ENCODE measurements at regions not wholly inside any gene's neighbourhood (a gene's known extent, or its start where the extent isn't known, plus 50 kb on each side); places are given as distances from the start of the nearest gene placed in this dataset.
"Not testable (repeated sequence)": the region's sequence is repeated elsewhere in the genome, so short reads cannot be mapped to it uniquely, and the experiment has no call there.

DNA sequence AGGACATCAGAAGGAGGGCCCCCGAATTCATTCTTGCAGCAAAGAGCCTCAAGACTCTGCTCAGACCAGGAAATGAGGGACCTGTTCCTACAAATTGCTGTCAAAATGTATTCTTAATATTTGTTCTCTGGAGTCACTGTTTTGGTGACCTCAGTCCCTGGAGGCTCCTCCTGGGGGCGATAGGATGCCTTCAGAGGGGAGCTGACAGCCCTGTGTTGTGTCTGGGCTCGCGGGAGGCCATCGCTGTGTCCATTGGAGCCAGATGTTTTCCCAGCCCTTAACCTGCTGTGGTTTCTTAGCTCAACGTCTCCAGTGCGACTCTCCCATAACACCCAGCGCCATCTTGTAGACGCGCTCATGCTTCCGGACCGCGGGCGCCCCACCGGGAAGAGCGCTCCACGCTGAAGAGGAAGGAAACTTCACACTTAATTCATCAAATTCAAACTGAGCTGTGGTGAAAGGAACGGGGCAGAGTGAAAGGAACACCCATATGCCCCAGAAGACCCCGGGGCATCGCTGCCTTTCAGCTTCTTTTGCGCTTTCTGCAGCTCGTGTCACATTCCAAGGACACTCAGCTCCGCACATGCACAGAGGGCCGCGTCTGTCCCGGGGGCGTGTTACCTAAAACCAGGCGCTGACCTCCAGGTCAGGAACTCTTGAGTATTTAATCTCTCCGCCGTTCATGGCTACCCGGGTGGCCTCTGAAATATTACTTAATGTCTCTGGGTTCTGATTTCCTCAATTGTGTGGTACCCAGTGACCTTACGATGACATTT is 112.3 kb upstream of the GDNF start:
- CTCF ChIA-PET = interaction anchor here (1.2 kb wide), 1 partner anchor 240 kb away, joined by 3 read pairs; no protein-coding TSS in a partner anchor
- DNase-seq (ENCODE audit: extremely low spot score) = no peak
- TF ChIP-seq, protein P1, sequence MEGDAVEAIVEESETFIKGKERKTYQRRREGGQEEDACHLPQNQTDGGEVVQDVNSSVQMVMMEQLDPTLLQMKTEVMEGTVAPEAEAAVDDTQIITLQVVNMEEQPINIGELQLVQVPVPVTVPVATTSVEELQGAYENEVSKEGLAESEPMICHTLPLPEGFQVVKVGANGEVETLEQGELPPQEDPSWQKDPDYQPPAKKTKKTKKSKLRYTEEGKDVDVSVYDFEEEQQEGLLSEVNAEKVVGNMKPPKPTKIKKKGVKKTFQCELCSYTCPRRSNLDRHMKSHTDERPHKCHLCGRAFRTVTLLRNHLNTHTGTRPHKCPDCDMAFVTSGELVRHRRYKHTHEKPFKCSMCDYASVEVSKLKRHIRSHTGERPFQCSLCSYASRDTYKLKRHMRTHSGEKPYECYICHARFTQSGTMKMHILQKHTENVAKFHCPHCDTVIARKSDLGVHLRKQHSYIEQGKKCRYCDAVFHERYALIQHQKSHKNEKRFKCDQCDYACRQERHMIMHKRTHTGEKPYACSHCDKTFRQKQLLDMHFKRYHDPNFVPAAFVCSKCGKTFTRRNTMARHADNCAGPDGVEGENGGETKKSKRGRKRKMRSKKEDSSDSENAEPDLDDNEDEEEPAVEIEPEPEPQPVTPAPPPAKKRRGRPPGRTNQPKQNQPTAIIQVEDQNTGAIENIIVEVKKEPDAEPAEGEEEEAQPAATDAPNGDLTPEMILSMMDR (IDR thresholded peaks at IDR 0.05; ENCODE audit: control extremely low read depth, extremely low read depth, low read depth, missing control alignments) = no peak
- POLR2A ChIA-PET = no interaction called here

DNA sequence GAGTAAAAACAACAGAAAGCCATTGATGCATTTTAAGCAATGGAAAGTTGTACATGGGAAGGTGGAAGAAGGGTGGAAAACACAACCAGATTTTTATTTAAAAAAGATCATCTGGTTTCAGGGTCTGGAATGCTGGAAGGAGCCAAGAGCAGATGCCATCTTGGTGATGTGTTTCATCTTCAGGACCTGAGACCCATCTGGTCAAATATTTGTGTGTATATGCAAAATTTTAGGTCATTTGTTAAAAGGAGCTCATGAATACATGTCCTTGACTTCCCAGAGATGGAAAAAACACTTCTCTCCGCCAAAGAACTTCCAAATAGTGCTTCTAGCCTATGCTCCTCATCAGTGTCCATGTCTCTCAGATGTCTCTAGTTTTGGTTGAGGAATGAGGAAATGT is 110.6 kb upstream of the GDNF start:
- TF ChIP-seq, protein P1 (IDR thresholded peaks at IDR 0.05; ENCODE audit: control extremely low read depth, extremely low read depth, low read depth, missing control alignments) = no peak
- ChIA-PET CTCF (interaction anchor here (0.9 to 1.3 kb wide), 2 partner anchors 13 to 19 kb away, joined by 3 to 4 read pairs; no protein-coding TSS in a partner anchor), POLR2A (no interaction called here)
- DNase-seq (ENCODE audit: extremely low spot score) = no peak

DNA sequence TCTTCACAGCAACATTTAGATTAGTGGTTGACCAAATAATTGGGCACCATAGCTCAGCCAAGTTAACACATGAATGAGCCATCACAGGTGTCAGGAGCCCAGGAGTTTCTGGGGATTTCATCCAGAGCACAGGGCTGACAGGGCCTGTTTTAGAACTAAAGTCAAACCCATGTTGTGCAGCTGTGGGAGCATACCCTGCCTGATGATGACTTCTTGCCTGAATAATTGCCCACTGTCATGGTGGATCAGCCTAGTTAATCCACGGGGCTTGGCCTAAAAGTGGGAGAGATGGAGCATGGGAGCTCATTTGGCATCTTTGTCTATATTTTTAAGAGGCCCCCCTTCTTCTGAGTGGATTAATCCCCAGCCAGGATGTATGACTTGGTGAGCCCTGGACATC is 105.6 kb upstream of the GDNF start:
- CTCF ChIA-PET = interaction anchor here (1.0 to 1.1 kb wide), 2 partner anchors 10 to 11 kb away, joined by 3 read pairs; no protein-coding TSS in a partner anchor
- POLR2A ChIA-PET = no interaction called here
- TF ChIP-seq, protein P1 (IDR thresholded peaks at IDR 0.05; ENCODE audit: control extremely low read depth, extremely low read depth, low read depth, missing control alignments) = no peak
- DNase-seq (ENCODE audit: extremely low spot score) = no peak

DNA sequence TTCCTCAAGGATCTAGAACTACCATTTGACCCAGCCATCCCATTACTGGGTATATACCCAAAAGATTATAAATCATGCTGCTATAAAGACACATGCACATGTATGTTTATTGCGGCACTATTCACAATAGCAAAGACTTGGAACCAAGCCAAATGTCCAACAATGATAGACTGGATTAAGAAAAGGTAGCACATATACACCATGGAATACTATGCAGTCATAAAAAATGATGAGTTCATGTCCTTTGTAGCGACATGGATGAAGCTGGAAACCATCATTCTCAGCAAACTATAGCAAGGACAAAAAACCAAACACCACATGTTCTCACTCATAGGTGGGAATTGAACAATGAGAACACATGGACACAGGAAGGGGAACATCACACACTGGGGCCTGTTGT is 103.3 kb upstream of the GDNF start:
- CTCF ChIA-PET, POLR2A ChIA-PET: not testable (repeated sequence)

DNA sequence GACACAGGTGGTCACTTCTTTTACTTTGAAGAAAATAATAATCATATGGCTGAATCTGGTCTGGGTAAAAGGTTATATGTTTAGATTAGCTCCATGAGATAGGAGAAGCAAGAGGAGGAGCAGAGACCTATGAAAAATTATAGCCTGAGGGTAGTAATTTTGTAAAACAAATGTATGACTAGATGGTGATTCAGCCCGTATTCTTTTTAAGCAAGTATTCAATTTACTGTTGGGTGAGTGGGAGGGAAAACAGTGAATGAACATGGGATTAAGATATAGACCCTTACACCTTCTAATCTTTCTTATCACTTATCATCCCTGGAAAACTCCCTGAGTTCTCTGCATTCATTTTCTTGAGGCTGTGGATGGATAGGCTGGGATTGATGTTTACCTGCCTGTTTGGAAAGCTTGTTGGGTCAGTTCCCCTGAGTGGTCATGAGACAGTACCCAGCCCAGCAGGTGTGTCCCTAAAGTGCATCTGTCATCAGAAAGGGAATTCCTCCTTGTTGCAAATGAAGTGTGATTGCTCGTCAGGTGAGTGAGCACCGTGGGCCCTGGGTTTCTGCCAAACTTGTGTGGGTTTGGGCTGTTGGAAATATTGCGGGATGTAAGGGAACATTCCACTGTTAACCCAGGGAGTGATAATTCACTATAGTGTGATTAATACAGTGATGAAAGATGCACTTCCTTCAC is 101.2 kb upstream of the GDNF start:
- TF ChIP-seq, protein P1 (IDR thresholded peaks at IDR 0.05; ENCODE audit: control extremely low read depth, extremely low read depth, low read depth, missing control alignments) = no peak
- ChIA-PET POLR2A (no interaction called here), CTCF (interaction anchor here (1.0 to 1.1 kb wide), 2 partner anchors 9 to 10 kb away, joined by 3 read pairs; no protein-coding TSS in a partner anchor)
- no peak for DNase-seq (ENCODE audit: extremely low spot score)

More for the DNA sequence above, 103.3 kb upstream of the GDNF start:
- not testable (repeated sequence) for DNase-seq (ENCODE audit: extremely low spot score)

DNA sequence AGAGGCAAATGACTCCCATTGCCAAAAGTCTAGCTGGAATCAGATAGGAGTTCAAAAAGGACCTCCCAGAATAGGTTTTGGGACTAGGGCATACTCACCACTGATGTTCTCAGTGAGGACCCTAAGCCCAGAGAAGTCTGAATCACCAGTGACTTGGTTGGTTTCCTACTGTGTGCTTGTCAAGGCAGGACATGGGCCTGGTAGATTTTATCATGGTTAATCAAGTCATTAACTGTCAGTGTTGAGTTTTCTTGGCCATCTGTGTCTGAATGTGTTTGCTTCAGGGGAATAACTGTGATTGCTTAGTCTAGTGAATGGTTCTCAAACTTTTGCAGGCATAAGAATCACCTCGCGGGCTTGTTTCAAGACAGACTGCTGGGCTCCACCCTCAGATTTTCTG is 99.0 kb upstream of the GDNF start:
- ChIA-PET POLR2A (no interaction called here), CTCF (interaction anchor here (1.0 kb wide), 1 partner anchor 13 kb away, joined by 3 read pairs; no protein-coding TSS in a partner anchor)
- TF ChIP-seq, protein P1 (IDR thresholded peaks at IDR 0.05; ENCODE audit: control extremely low read depth, extremely low read depth, low read depth, missing control alignments) = no peak
- DNase-seq (ENCODE audit: extremely low spot score) = no peak

All from GM10248 (cell line).